ENCODE measurements at regions not wholly inside any gene's neighbourhood (a gene's known extent, or its start where the extent isn't known, plus 50 kb on each side); places are given as distances from the start of the nearest gene placed in this dataset.

DNA sequence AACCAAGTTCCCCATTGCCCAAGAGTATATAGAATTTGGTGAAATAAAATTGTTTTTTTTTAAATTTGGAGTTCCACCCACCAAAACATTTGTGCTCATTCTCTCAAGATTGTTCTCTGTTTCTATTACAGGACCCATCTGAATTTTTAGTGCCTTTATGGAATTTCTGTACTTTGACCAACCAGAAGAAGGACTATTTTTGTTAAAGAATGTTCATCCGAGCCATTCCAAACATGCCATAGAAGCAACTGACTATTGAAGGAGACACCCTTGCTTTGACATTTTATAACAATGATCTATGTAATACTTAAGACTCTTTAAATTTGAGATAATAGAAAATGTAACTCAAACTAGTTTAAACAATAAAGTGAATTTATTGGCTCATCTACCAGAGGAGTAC, 655.7 kb upstream of the ADAMTS5 start:
- Histone ChIP-seq H3K9me3 (ENCODE audit: low read depth, low read length, poor library complexity, severe bottlenecking) (peaks cover 12% of the 10 kb centered on the region), H3K27ac (ENCODE audit: low read depth, low read length, poor library complexity, severe bottlenecking) (no peak overlapping the region), H3K4me3 (ENCODE audit: low read depth, low read length, poor library complexity, severe bottlenecking) (no peak overlapping the region), H3K27me3 (replicated peaks; ENCODE audit: insufficient read depth, low read depth, low read length, poor library complexity) (no peaks in the 10 kb centered on the region), H3K36me3 (ENCODE audit: insufficient read depth, low read length, poor library complexity, severe bottlenecking) (no peaks in the 10 kb centered on the region), H3K4me1 (ENCODE audit: insufficient read depth, low read length, poor library complexity, severe bottlenecking) (no peaks in the 10 kb centered on the region)
- ChIA-PET POLR2A (ENCODE audit: low non-redundant PET) (no interaction called here), CTCF (no interaction called here)
- intact Hi-C loops (cut with micrococcal nuclease; ENCODE audit: unreplicated experiment) = no loop called here
- DNase-seq (ENCODE audit: low spot score) = no peak
- no peak for TF ChIP-seq EZH2 (IDR thresholded peaks at IDR 0.05; ENCODE audit: borderline replicate concordance, low read depth, low read length, poor library complexity, severe bottlenecking)
- TF ChIP-seq, protein P1, sequence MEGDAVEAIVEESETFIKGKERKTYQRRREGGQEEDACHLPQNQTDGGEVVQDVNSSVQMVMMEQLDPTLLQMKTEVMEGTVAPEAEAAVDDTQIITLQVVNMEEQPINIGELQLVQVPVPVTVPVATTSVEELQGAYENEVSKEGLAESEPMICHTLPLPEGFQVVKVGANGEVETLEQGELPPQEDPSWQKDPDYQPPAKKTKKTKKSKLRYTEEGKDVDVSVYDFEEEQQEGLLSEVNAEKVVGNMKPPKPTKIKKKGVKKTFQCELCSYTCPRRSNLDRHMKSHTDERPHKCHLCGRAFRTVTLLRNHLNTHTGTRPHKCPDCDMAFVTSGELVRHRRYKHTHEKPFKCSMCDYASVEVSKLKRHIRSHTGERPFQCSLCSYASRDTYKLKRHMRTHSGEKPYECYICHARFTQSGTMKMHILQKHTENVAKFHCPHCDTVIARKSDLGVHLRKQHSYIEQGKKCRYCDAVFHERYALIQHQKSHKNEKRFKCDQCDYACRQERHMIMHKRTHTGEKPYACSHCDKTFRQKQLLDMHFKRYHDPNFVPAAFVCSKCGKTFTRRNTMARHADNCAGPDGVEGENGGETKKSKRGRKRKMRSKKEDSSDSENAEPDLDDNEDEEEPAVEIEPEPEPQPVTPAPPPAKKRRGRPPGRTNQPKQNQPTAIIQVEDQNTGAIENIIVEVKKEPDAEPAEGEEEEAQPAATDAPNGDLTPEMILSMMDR (conservative IDR thresholded peaks at IDR 0.05; ENCODE audit: low read depth, low read length) = no peak
- no TSS peak for BruUV-seq (replicated peaks)

DNA sequence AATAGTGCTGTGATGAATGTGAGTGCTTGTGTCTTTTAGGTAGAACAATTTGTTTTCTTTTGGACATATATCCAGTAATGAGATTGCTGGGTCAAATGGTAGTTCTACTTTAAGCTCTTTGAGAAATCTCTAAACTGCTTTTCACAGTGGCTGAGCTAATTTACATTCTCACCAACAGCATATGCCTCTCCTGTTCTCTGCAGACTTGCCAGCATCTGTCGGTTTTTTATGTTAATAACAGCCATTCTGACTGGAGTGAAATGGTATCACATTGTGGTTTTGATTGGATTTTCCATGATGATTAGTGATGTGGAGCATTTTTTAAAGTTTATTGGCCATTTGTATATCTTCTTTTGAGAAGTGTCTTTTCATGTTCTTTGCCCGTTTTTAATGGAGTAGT, 647.3 kb upstream of the ADAMTS5 start:
- POLR2A ChIA-PET (ENCODE audit: low non-redundant PET) = no interaction called here
- Histone ChIP-seq H3K27ac (ENCODE audit: low read depth, low read length, poor library complexity, severe bottlenecking) (no peak overlapping the region), H3K4me1 (ENCODE audit: insufficient read depth, low read length, poor library complexity, severe bottlenecking) (no peaks in the 10 kb centered on the region), H3K4me3 (ENCODE audit: low read depth, low read length, poor library complexity, severe bottlenecking) (no peak overlapping the region), H3K36me3 (ENCODE audit: insufficient read depth, low read length, poor library complexity, severe bottlenecking) (no peaks in the 10 kb centered on the region), H3K9me3 (ENCODE audit: low read depth, low read length, poor library complexity, severe bottlenecking) (peaks cover 4% of the 10 kb centered on the region), H3K27me3 (replicated peaks; ENCODE audit: insufficient read depth, low read depth, low read length, poor library complexity) (no peaks in the 10 kb centered on the region)
- no TSS peak for BruUV-seq (replicated peaks)
- DNase-seq (ENCODE audit: low spot score) = no peak
- TF ChIP-seq, protein P1 (conservative IDR thresholded peaks at IDR 0.05; ENCODE audit: low read depth, low read length) = no peak
- no peak for TF ChIP-seq EZH2 (IDR thresholded peaks at IDR 0.05; ENCODE audit: borderline replicate concordance, low read depth, low read length, poor library complexity, severe bottlenecking)
- intact Hi-C loops (cut with micrococcal nuclease; ENCODE audit: unreplicated experiment) = no loop called here
- CTCF ChIA-PET = no interaction called here

DNA sequence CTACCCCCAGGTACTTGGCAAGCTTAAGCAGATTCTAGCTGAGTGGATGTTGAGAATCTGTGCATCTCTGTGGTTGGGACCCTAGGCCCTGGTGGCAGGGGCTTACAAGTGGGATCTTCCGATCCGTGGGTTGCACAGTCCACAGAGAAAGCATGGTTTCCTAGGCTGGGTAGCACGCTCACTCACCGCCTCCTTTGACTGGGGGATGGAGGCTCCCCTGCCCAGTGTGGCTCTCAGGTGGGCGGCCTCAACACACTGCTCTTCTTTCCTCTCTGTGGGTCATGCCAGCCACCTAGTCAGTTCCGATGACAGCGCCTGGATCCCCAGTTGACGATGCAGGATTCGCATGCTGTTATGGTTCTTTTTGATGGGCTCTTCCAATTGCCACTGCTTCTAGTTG, 639.5 kb upstream of the ADAMTS5 start:
- Histone ChIP-seq H3K27ac (ENCODE audit: low read depth, low read length, poor library complexity, severe bottlenecking) (no peak overlapping the region), H3K36me3 (ENCODE audit: insufficient read depth, low read length, poor library complexity, severe bottlenecking) (no peaks in the 10 kb centered on the region), H3K27me3 (replicated peaks; ENCODE audit: insufficient read depth, low read depth, low read length, poor library complexity) (no peaks in the 10 kb centered on the region), H3K9me3 (ENCODE audit: low read depth, low read length, poor library complexity, severe bottlenecking) (peaks cover 13% of the 10 kb centered on the region), H3K4me3 (ENCODE audit: low read depth, low read length, poor library complexity, severe bottlenecking) (no peak overlapping the region), H3K4me1 (ENCODE audit: insufficient read depth, low read length, poor library complexity, severe bottlenecking) (no peaks in the 10 kb centered on the region)
- no TSS peak for BruUV-seq (replicated peaks)
- TF ChIP-seq, protein P1 (conservative IDR thresholded peaks at IDR 0.05; ENCODE audit: low read depth, low read length) = no peak
- no peak for TF ChIP-seq EZH2 (IDR thresholded peaks at IDR 0.05; ENCODE audit: borderline replicate concordance, low read depth, low read length, poor library complexity, severe bottlenecking)
- intact Hi-C loops (cut with micrococcal nuclease; ENCODE audit: unreplicated experiment) = no loop called here
- DNase-seq (ENCODE audit: low spot score) = no peak
- ChIA-PET CTCF (no interaction called here), POLR2A (ENCODE audit: low non-redundant PET) (no interaction called here)

Measured in A673 (cell line).